ENCODE measurements at regions not wholly inside any gene's neighbourhood (a gene's known extent, or its start where the extent isn't known, plus 50 kb on each side); places are given as distances from the start of the nearest gene placed in this dataset.

- DNase-seq = no peak
- H3K9me3 Mint-ChIP-seq = no peaks in the 10 kb centered on the region
- no peaks in the 10 kb centered on the region for H3K36me3 Mint-ChIP-seq (ENCODE audit: low read depth)
- H3K4me1 Mint-ChIP-seq (ENCODE audit: low read depth) = peaks cover 5% of the 10 kb centered on the region
- ChIA-PET POLR2A (no interaction called here), CTCF (no interaction called here)
- peaks cover 6% of the 10 kb centered on the region for H3K27me3 Mint-ChIP-seq
- ATAC-seq = no peak
- no peak overlapping the region for H3K4me3 Mint-ChIP-seq
- intact Hi-C loops (cut with micrococcal nuclease) = no loop called here
- no peak for TF ChIP-seq CTCF (IDR thresholded peaks at IDR 0.05)
- H3K27ac Mint-ChIP-seq = no peak overlapping the region
These were observed 318.1 kb upstream of the RTL1 start for GRCh38 chr14:101221549-101222160.

GRCh38 chr14:101222362-101223070 is 319.0 kb upstream of the RTL1 start:
- Mint-ChIP-seq H3K4me3 (no peak overlapping the region), H3K27ac (no peak overlapping the region), H3K4me1 (ENCODE audit: low read depth) (peaks cover 5% of the 10 kb centered on the region), H3K36me3 (ENCODE audit: low read depth) (no peaks in the 10 kb centered on the region), H3K9me3 (no peaks in the 10 kb centered on the region), H3K27me3 (peaks cover 6% of the 10 kb centered on the region)
- TF ChIP-seq CTCF (IDR thresholded peaks at IDR 0.05) = no peak
- intact Hi-C loops (cut with micrococcal nuclease) = no loop called here
- ChIA-PET POLR2A (no interaction called here), CTCF (no interaction called here)
- DNase-seq = no peak
- no peak for ATAC-seq

- DNase-seq = no peak
- H3K27ac Mint-ChIP-seq = peak overlapping the region; percentile 20
- H3K4me1 Mint-ChIP-seq (ENCODE audit: low read depth) = peaks cover 5% of the 10 kb centered on the region
- ChIA-PET CTCF (no interaction called here), POLR2A (no interaction called here)
- ATAC-seq = no peak
- no peaks in the 10 kb centered on the region for H3K9me3 Mint-ChIP-seq
- TF ChIP-seq CTCF (IDR thresholded peaks at IDR 0.05) = no peak
- intact Hi-C loops (cut with micrococcal nuclease) = no loop called here
- H3K4me3 Mint-ChIP-seq = no peak overlapping the region
- no peaks in the 10 kb centered on the region for H3K36me3 Mint-ChIP-seq (ENCODE audit: low read depth)
- peaks cover 6% of the 10 kb centered on the region for H3K27me3 Mint-ChIP-seq
These were observed 319.6 kb upstream of the RTL1 start for GRCh38 chr14:101223127-101223526.

- Mint-ChIP-seq H3K9me3 (no peaks in the 10 kb centered on the region), H3K27me3 (peaks cover 6% of the 10 kb centered on the region), H3K4me3 (no peak overlapping the region), H3K36me3 (ENCODE audit: low read depth) (no peaks in the 10 kb centered on the region), H3K27ac (no peak overlapping the region), H3K4me1 (ENCODE audit: low read depth) (peaks cover 5% of the 10 kb centered on the region)
- ChIA-PET POLR2A (no interaction called here), CTCF (interaction anchor here (0.6 kb wide), 1 partner anchor 170 kb away, joined by 3 read pairs; no protein-coding TSS in a partner anchor)
- DNase-seq = no peak
- intact Hi-C loops (cut with micrococcal nuclease) = no loop called here
- no peak for ATAC-seq
- TF ChIP-seq CTCF (IDR thresholded peaks at IDR 0.05) = no peak
These were observed 320.1 kb upstream of the RTL1 start for GRCh38 chr14:101223561-101224162.
